ENCODE measurements at regions not wholly inside any gene's neighbourhood (a gene's known extent, or its start where the extent isn't known, plus 50 kb on each side); places are given as distances from the start of the nearest gene placed in this dataset.

- Histone ChIP-seq H2AFZ (ENCODE audit: low read length) (no peak overlapping the region), H3K9ac (ENCODE audit: low read length) (no peak overlapping the region), H3K4me3 (ENCODE audit: low read length) (no peak overlapping the region), H3K4me2 (ENCODE audit: low read depth, low read length, poor library complexity, severe bottlenecking) (no peak overlapping the region), H3K27me3 (ENCODE audit: low read length) (no peaks in the 10 kb centered on the region), H3K9me3 (ENCODE audit: low read length) (no peaks in the 10 kb centered on the region), H3K27ac (ENCODE audit: low read length) (no peak overlapping the region), H3K36me3 (ENCODE audit: insufficient read depth, low read length) (no peaks in the 10 kb centered on the region), H3K9me2 (replicated peaks; ENCODE audit: insufficient read depth, low read length) (no peaks in the 10 kb centered on the region), H3K79me2 (ENCODE audit: low read length) (no peaks in the 10 kb centered on the region), H4K20me1 (ENCODE audit: insufficient read depth, low read depth, low read length) (no peaks in the 10 kb centered on the region), H3K4me1 (ENCODE audit: low read length) (no peaks in the 10 kb centered on the region)
- DNase-seq = no peak
Observed at GRCh38 chr6:165854863-165855593, 192.0 kb upstream of the PDE10A start.

DNA sequence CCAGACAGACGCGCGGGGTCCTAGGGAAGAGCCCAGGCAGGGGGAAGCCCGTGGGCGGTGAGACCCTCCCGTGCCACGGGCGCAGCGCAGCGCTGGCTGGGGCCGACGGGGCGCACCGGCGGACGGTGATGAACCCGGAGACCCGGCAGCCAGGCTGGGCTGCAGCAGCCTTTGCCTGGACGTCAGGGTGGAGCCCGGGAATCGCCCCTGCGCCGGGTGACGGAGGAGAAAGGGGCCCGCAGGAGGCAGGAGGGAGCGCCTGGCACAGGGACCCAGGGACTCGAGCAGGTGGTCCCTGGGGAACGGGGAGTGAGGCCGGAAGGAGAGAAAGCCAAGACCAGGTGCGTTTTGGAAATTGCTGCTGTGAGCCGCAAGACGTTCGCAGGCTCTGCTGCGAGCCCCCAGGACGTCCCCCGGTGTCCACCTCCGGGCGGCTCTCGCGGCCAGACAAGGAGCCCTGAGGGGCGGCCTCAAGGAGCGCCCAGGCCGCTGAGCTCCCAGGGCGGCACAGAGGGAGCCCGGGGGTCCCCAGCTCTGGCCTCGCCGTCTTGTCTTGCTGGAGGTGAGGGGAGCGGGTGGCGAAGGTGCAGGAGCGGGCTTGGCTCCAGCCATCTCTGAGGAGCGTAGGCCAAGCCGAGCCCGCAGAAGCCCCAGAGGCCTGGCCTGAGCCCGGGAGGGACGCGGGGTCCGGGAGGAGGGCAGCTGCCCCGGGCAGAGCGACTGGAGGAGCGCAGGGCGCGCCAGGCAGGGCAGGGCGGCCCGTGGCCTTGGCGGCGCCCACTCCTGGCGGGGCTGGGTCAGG is 191.2 kb upstream of the PDE10A start:
- Histone ChIP-seq H3K4me2 (ENCODE audit: low read depth, low read length, poor library complexity, severe bottlenecking) (no peak overlapping the region), H4K20me1 (ENCODE audit: insufficient read depth, low read depth, low read length) (no peaks in the 10 kb centered on the region), H3K9me2 (replicated peaks; ENCODE audit: insufficient read depth, low read length) (no peaks in the 10 kb centered on the region), H3K79me2 (ENCODE audit: low read length) (no peaks in the 10 kb centered on the region), H3K9ac (ENCODE audit: low read length) (no peak overlapping the region), H3K27ac (ENCODE audit: low read length) (no peak overlapping the region), H3K36me3 (ENCODE audit: insufficient read depth, low read length) (no peaks in the 10 kb centered on the region), H3K9me3 (ENCODE audit: low read length) (no peaks in the 10 kb centered on the region), H3K4me3 (ENCODE audit: low read length) (no peak overlapping the region), H3K4me1 (ENCODE audit: low read length) (no peaks in the 10 kb centered on the region), H3K27me3 (ENCODE audit: low read length) (no peaks in the 10 kb centered on the region), H2AFZ (ENCODE audit: low read length) (no peak overlapping the region)
- DNase-seq = no peak

DNA sequence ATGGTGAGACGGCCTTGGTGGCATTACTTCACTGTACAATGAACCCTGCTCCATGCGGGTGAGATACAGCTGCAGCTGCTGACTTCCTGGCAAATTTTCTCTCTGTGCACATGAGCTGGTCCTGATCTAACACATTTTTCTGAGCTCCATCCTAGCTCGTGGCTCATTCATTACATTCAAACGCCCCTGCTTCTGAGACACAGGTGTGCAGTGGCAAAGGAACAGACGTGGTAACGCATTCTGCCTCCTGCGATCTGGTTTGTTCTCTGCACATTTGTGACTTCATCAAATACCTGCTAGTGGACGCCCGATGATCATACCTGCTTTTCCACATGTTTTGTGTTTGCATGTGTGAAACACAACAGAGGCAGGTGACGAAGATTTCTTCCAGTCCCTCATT is 189.6 kb upstream of the PDE10A start:
- Histone ChIP-seq H3K4me3 (ENCODE audit: low read length) (no peak overlapping the region), H3K9me3 (ENCODE audit: low read length) (no peaks in the 10 kb centered on the region), H3K27ac (ENCODE audit: low read length) (no peak overlapping the region), H4K20me1 (ENCODE audit: insufficient read depth, low read depth, low read length) (no peaks in the 10 kb centered on the region), H3K4me1 (ENCODE audit: low read length) (no peaks in the 10 kb centered on the region), H3K79me2 (ENCODE audit: low read length) (no peaks in the 10 kb centered on the region), H3K27me3 (ENCODE audit: low read length) (no peaks in the 10 kb centered on the region), H3K9ac (ENCODE audit: low read length) (no peak overlapping the region), H3K36me3 (ENCODE audit: insufficient read depth, low read length) (no peaks in the 10 kb centered on the region), H3K9me2 (replicated peaks; ENCODE audit: insufficient read depth, low read length) (no peaks in the 10 kb centered on the region), H3K4me2 (ENCODE audit: low read depth, low read length, poor library complexity, severe bottlenecking) (no peak overlapping the region), H2AFZ (ENCODE audit: low read length) (no peak overlapping the region)
- DNase-seq = no peak

GRCh38 chr6:165850434-165851019 is 187.5 kb upstream of the PDE10A start:
- Histone ChIP-seq H3K4me2 (ENCODE audit: low read depth, low read length, poor library complexity, severe bottlenecking) (no peak overlapping the region), H4K20me1 (ENCODE audit: insufficient read depth, low read depth, low read length) (no peaks in the 10 kb centered on the region), H3K79me2 (ENCODE audit: low read length) (no peaks in the 10 kb centered on the region), H3K4me1 (ENCODE audit: low read length) (no peaks in the 10 kb centered on the region), H3K4me3 (ENCODE audit: low read length) (no peak overlapping the region), H3K9ac (ENCODE audit: low read length) (no peak overlapping the region), H3K9me3 (ENCODE audit: low read length) (no peaks in the 10 kb centered on the region), H2AFZ (ENCODE audit: low read length) (no peak overlapping the region), H3K9me2 (replicated peaks; ENCODE audit: insufficient read depth, low read length) (no peaks in the 10 kb centered on the region), H3K27ac (ENCODE audit: low read length) (no peak overlapping the region), H3K36me3 (ENCODE audit: insufficient read depth, low read length) (no peaks in the 10 kb centered on the region), H3K27me3 (ENCODE audit: low read length) (no peaks in the 10 kb centered on the region)
- peak; percentile 82 for DNase-seq

GRCh38 chr6:165849534-165850430 is 186.7 kb upstream of the PDE10A start:
- H3K9me2 ChIP-seq (replicated peaks; ENCODE audit: insufficient read depth, low read length) = no peaks in the 10 kb centered on the region
- no peak overlapping the region for H3K9ac ChIP-seq (ENCODE audit: low read length)
- no peaks in the 10 kb centered on the region for H3K4me1 ChIP-seq (ENCODE audit: low read length)
- no peaks in the 10 kb centered on the region for H4K20me1 ChIP-seq (ENCODE audit: insufficient read depth, low read depth, low read length)
- no peak overlapping the region for H3K27ac ChIP-seq (ENCODE audit: low read length)
- no peak for DNase-seq
- no peaks in the 10 kb centered on the region for H3K79me2 ChIP-seq (ENCODE audit: low read length)
- H3K36me3 ChIP-seq (ENCODE audit: insufficient read depth, low read length) = no peaks in the 10 kb centered on the region
- no peak overlapping the region for H2AFZ ChIP-seq (ENCODE audit: low read length)
- no peaks in the 10 kb centered on the region for H3K9me3 ChIP-seq (ENCODE audit: low read length)
- H3K4me3 ChIP-seq (ENCODE audit: low read length) = no peak overlapping the region
- H3K4me2 ChIP-seq (ENCODE audit: low read depth, low read length, poor library complexity, severe bottlenecking) = no peak overlapping the region
- H3K27me3 ChIP-seq (ENCODE audit: low read length) = no peaks in the 10 kb centered on the region

DNA sequence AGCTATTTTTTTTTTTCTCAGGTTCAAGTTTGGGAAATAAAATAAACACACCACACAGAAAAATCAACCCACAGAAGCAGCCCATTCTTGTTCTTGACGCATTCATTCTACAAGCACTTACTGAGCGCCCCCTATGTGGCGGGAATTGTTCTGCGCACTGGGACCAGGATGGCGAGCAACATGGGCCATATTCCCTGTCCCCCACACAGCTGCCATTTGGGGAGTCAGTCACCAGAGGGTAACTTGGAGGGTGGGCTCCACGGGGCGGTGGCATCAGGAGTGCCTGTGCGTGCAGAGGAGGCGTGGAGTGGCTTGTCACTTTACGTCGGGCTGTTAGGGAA is 185.0 kb upstream of the PDE10A start:
- Histone ChIP-seq H3K79me2 (ENCODE audit: low read length) (no peaks in the 10 kb centered on the region), H3K9ac (ENCODE audit: low read length) (no peak overlapping the region), H2AFZ (ENCODE audit: low read length) (no peak overlapping the region), H3K9me3 (ENCODE audit: low read length) (no peaks in the 10 kb centered on the region), H3K9me2 (replicated peaks; ENCODE audit: insufficient read depth, low read length) (no peaks in the 10 kb centered on the region), H3K4me3 (ENCODE audit: low read length) (no peak overlapping the region), H3K27ac (ENCODE audit: low read length) (no peak overlapping the region), H3K4me1 (ENCODE audit: low read length) (no peaks in the 10 kb centered on the region), H4K20me1 (ENCODE audit: insufficient read depth, low read depth, low read length) (no peaks in the 10 kb centered on the region), H3K36me3 (ENCODE audit: insufficient read depth, low read length) (no peaks in the 10 kb centered on the region), H3K4me2 (ENCODE audit: low read depth, low read length, poor library complexity, severe bottlenecking) (no peak overlapping the region), H3K27me3 (ENCODE audit: low read length) (no peaks in the 10 kb centered on the region)
- no peak for DNase-seq

GRCh38 chr6:165847407-165848085 is 184.5 kb upstream of the PDE10A start:
- no peaks in the 10 kb centered on the region for H3K27me3 ChIP-seq (ENCODE audit: low read length)
- no peak overlapping the region for H3K27ac ChIP-seq (ENCODE audit: low read length)
- no peaks in the 10 kb centered on the region for H4K20me1 ChIP-seq (ENCODE audit: insufficient read depth, low read depth, low read length)
- no peaks in the 10 kb centered on the region for H3K4me1 ChIP-seq (ENCODE audit: low read length)
- no peaks in the 10 kb centered on the region for H3K9me2 ChIP-seq (replicated peaks; ENCODE audit: insufficient read depth, low read length)
- no peaks in the 10 kb centered on the region for H3K9me3 ChIP-seq (ENCODE audit: low read length)
- no peaks in the 10 kb centered on the region for H3K79me2 ChIP-seq (ENCODE audit: low read length)
- H3K9ac ChIP-seq (ENCODE audit: low read length) = no peak overlapping the region
- no peak for DNase-seq
- no peak overlapping the region for H3K4me3 ChIP-seq (ENCODE audit: low read length)
- no peak overlapping the region for H3K4me2 ChIP-seq (ENCODE audit: low read depth, low read length, poor library complexity, severe bottlenecking)
- no peak overlapping the region for H2AFZ ChIP-seq (ENCODE audit: low read length)
- H3K36me3 ChIP-seq (ENCODE audit: insufficient read depth, low read length) = no peaks in the 10 kb centered on the region
